ENCODE measurements at regions not wholly inside any gene's neighbourhood (a gene's known extent, or its start where the extent isn't known, plus 50 kb on each side); places are given as distances from the start of the nearest gene placed in this dataset.

DNA sequence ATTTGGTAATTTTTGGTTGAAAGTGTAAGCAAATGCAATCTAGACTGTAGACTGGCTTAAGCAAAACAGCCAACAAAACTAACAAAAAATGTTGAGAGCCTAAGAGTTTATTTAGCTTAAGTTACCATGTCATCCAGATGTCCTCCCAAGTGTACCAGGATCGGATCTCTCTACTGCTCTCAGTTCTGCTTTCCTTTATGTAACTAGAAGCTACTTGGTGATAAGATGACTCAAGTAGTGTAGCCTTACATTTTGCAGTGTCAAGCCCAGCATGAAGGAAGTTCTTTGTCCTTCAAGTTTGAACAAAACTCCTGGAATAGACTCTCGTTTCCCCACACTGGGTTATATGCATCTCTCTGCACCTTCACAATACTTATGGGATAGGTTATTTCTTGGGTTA, 1500.0 kb downstream of the STIM2 start:
- no peak for DNase-seq (ENCODE audit: low read depth)
- no peaks in the 10 kb centered on the region for H3K9me3 ChIP-seq (ENCODE audit: control insufficient read depth, low read length)
- no peak overlapping the region for H3K9ac ChIP-seq (ENCODE audit: low read length)

DNA sequence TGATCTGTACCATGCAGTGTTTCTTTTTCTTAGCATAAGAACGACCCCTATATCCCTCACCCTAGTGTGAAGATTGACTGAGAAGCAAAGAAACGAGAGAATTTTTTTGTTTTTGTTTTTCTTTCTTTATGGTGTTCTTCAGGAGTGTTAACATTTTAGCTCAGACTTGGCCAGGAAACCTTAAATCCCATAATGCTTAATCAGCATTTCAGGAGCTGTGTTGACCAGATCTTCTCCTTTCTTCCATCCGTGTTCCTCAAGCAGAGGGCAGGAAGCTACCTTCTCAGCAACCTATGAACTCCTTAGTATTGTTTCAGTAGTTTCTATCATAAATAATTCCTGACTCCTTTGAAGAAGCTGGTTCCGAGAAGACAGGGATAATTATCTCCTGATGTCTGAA, 1501.5 kb downstream of the STIM2 start:
- Histone ChIP-seq H3K27me3 (replicated peaks; ENCODE audit: control insufficient read depth, insufficient read depth, low read length) (no peaks in the 10 kb centered on the region), H3K36me3 (ENCODE audit: control insufficient read depth, insufficient read depth, low read length, severe bottlenecking) (no peaks in the 10 kb centered on the region), H3K4me1 (ENCODE audit: control insufficient read depth, insufficient read depth, low read length) (peaks cover 12% of the 10 kb centered on the region), H3K4me3 (ENCODE audit: low read length) (no peak overlapping the region), H3K9me3 (ENCODE audit: control insufficient read depth, low read length) (no peaks in the 10 kb centered on the region), H3K9ac (ENCODE audit: low read length) (no peak overlapping the region)
- DNase-seq (ENCODE audit: low read depth): no peak

More for the DNA sequence above, 1500.0 kb downstream of the STIM2 start:
- no peaks in the 10 kb centered on the region for H3K36me3 ChIP-seq (ENCODE audit: control insufficient read depth, insufficient read depth, low read length, severe bottlenecking)
- H3K4me1 ChIP-seq (ENCODE audit: control insufficient read depth, insufficient read depth, low read length): peaks cover 12% of the 10 kb centered on the region
- no peak overlapping the region for H3K4me3 ChIP-seq (ENCODE audit: low read length)
- no peaks in the 10 kb centered on the region for H3K27me3 ChIP-seq (replicated peaks; ENCODE audit: control insufficient read depth, insufficient read depth, low read length)

- H3K4me3 ChIP-seq (ENCODE audit: low read length): no peak overlapping the region
- H3K9ac ChIP-seq (ENCODE audit: low read length): no peak overlapping the region
- H3K36me3 ChIP-seq (ENCODE audit: control insufficient read depth, insufficient read depth, low read length, severe bottlenecking): no peaks in the 10 kb centered on the region
- H3K4me1 ChIP-seq (ENCODE audit: control insufficient read depth, insufficient read depth, low read length): peaks cover 10% of the 10 kb centered on the region
- no peaks in the 10 kb centered on the region for H3K9me3 ChIP-seq (ENCODE audit: control insufficient read depth, low read length)
- H3K27me3 ChIP-seq (replicated peaks; ENCODE audit: control insufficient read depth, insufficient read depth, low read length): no peaks in the 10 kb centered on the region
- peak; percentile 9 for DNase-seq (ENCODE audit: low read depth)
Observed at GRCh38 chr4:28369499-28369898, 1508.9 kb downstream of the STIM2 start.

DNA sequence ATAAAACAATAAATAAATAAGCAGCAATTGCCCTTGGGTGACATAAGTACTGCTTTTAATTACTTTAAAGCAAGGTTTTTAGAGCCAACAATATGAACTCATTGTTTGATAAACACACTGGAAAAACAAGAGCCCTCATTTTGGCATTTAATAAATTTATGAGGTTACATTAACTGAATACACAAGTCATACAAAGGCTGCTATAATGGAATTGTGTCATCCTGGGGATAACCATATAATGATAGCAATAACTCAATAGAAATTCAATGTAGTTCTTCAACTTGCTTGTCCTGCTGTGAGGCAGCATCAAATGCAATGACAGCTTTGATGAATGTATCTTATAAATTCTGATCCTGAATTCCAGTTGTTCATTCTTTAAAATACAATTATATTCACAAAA, 1512.5 kb downstream of the STIM2 start:
- Histone ChIP-seq H3K9ac (ENCODE audit: low read length) (no peak overlapping the region), H3K4me3 (ENCODE audit: low read length) (no peak overlapping the region), H3K36me3 (ENCODE audit: control insufficient read depth, insufficient read depth, low read length, severe bottlenecking) (no peaks in the 10 kb centered on the region), H3K9me3 (ENCODE audit: control insufficient read depth, low read length) (no peaks in the 10 kb centered on the region), H3K27me3 (replicated peaks; ENCODE audit: control insufficient read depth, insufficient read depth, low read length) (no peaks in the 10 kb centered on the region), H3K4me1 (ENCODE audit: control insufficient read depth, insufficient read depth, low read length) (peaks cover 10% of the 10 kb centered on the region)
- DNase-seq (ENCODE audit: low read depth): no peak

GRCh38 chr4:28373601-28374000, 1513.0 kb downstream of the STIM2 start:
- no peaks in the 10 kb centered on the region for H3K36me3 ChIP-seq (ENCODE audit: control insufficient read depth, insufficient read depth, low read length, severe bottlenecking)
- peaks cover 10% of the 10 kb centered on the region for H3K4me1 ChIP-seq (ENCODE audit: control insufficient read depth, insufficient read depth, low read length)
- H3K27me3 ChIP-seq (replicated peaks; ENCODE audit: control insufficient read depth, insufficient read depth, low read length): no peaks in the 10 kb centered on the region
- DNase-seq (ENCODE audit: low read depth): no peak
- H3K4me3 ChIP-seq (ENCODE audit: low read length): no peak overlapping the region
- no peaks in the 10 kb centered on the region for H3K9me3 ChIP-seq (ENCODE audit: control insufficient read depth, low read length)
- H3K9ac ChIP-seq (ENCODE audit: low read length): no peak overlapping the region

GRCh38 chr4:28378109-28378830, 1517.6 kb downstream of the STIM2 start:
- Histone ChIP-seq H3K36me3 (ENCODE audit: control insufficient read depth, insufficient read depth, low read length, severe bottlenecking) (no peaks in the 10 kb centered on the region), H3K4me3 (ENCODE audit: low read length) (no peak overlapping the region)
- no peak for DNase-seq (ENCODE audit: low read depth)

DNA sequence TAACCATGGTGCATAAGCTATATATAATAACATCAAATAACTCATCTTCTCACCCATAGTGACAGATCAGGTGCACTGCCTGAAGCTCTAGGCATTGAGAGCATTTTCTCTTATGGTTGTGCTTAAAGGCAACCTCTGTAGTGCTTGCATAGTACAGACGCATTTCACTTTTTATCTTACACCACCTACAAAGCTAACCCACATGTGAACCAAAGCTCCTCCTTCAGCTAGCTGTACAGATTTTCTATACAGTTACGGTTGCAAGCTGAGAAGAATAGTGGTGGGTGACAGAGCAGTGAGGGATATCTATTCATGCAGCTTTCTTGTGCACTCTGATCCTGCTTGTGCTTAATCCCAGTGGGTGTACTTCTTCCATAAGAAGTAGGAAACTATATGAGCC, 1525.2 kb downstream of the STIM2 start:
- Histone ChIP-seq H3K9ac (ENCODE audit: low read length) (no peak overlapping the region), H3K27me3 (replicated peaks; ENCODE audit: control insufficient read depth, insufficient read depth, low read length) (no peaks in the 10 kb centered on the region), H3K4me3 (ENCODE audit: low read length) (no peak overlapping the region), H3K4me1 (ENCODE audit: control insufficient read depth, insufficient read depth, low read length) (no peaks in the 10 kb centered on the region), H3K36me3 (ENCODE audit: control insufficient read depth, insufficient read depth, low read length, severe bottlenecking) (no peaks in the 10 kb centered on the region), H3K9me3 (ENCODE audit: control insufficient read depth, low read length) (no peaks in the 10 kb centered on the region)
- no peak for DNase-seq (ENCODE audit: low read depth)

More at GRCh38 chr4:28378109-28378830, 1517.6 kb downstream of the STIM2 start:
- Histone ChIP-seq H3K9ac (ENCODE audit: low read length) (no peak overlapping the region), H3K9me3 (ENCODE audit: control insufficient read depth, low read length) (no peaks in the 10 kb centered on the region), H3K4me1 (ENCODE audit: control insufficient read depth, insufficient read depth, low read length) (peaks cover 3% of the 10 kb centered on the region), H3K27me3 (replicated peaks; ENCODE audit: control insufficient read depth, insufficient read depth, low read length) (no peaks in the 10 kb centered on the region)

DNA sequence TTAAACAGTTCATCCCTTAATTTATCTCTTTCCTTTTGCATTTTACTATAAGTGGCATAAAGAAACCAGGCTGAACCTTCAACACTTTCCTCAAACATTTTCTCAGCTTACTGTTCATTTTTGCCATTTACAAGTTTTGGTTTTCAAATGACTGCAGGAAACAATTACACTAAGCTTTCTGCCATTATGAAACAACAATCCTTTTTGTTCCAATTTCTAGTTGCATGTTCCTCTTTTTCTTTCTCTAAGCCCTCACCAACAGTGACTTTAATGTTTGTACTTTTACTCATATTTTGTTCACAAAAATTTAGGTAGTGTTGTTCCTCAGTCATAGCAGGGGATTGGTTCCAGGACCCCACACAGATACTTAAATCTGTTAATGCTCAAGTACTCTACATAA, 1526.1 kb downstream of the STIM2 start:
- H3K4me3 ChIP-seq (ENCODE audit: low read length): no peak overlapping the region
- no peaks in the 10 kb centered on the region for H3K9me3 ChIP-seq (ENCODE audit: control insufficient read depth, low read length)
- no peaks in the 10 kb centered on the region for H3K36me3 ChIP-seq (ENCODE audit: control insufficient read depth, insufficient read depth, low read length, severe bottlenecking)
- H3K4me1 ChIP-seq (ENCODE audit: control insufficient read depth, insufficient read depth, low read length): no peaks in the 10 kb centered on the region
- no peak for DNase-seq (ENCODE audit: low read depth)
- no peaks in the 10 kb centered on the region for H3K27me3 ChIP-seq (replicated peaks; ENCODE audit: control insufficient read depth, insufficient read depth, low read length)
- no peak overlapping the region for H3K9ac ChIP-seq (ENCODE audit: low read length)

- H3K9me3 ChIP-seq (ENCODE audit: control insufficient read depth, low read length): no peaks in the 10 kb centered on the region
- H3K36me3 ChIP-seq (ENCODE audit: control insufficient read depth, insufficient read depth, low read length, severe bottlenecking): no peaks in the 10 kb centered on the region
- no peaks in the 10 kb centered on the region for H3K4me1 ChIP-seq (ENCODE audit: control insufficient read depth, insufficient read depth, low read length)
- no peak overlapping the region for H3K4me3 ChIP-seq (ENCODE audit: low read length)
- H3K9ac ChIP-seq (ENCODE audit: low read length): no peak overlapping the region
- peak; percentile 13 for DNase-seq (ENCODE audit: low read depth)
- no peaks in the 10 kb centered on the region for H3K27me3 ChIP-seq (replicated peaks; ENCODE audit: control insufficient read depth, insufficient read depth, low read length)
Observed at GRCh38 chr4:28388471-28388870, 1527.8 kb downstream of the STIM2 start.

- no peak for DNase-seq (ENCODE audit: low read depth)
- H3K27me3 ChIP-seq (replicated peaks; ENCODE audit: control insufficient read depth, insufficient read depth, low read length): no peaks in the 10 kb centered on the region
Observed at GRCh38 chr4:28391877-28392276, 1531.2 kb downstream of the STIM2 start.

DNA sequence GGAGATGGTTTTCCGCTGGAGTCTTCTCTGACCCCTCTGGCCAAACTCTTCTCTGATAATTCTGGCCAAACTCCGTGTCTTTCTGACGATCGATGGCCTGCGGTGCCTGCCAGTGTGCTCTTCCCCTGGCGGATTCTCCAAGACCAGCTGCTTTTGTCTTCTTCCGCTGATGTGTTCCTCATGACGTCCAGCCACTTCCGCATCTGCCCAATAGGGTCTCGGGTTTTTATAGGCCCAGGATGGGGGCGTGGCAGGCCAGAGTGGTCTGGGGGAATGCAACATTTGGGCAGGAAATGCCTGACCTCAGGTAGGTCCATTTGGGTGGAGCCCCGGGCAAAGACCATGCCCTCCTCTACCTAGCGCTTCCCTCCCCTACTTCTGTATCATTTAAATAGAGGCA, 1542.1 kb downstream of the STIM2 start:
- Histone ChIP-seq H3K4me1 (ENCODE audit: control insufficient read depth, insufficient read depth, low read length) (no peaks in the 10 kb centered on the region), H3K9me3 (ENCODE audit: control insufficient read depth, low read length) (no peaks in the 10 kb centered on the region), H3K4me3 (ENCODE audit: low read length) (no peak overlapping the region), H3K9ac (ENCODE audit: low read length) (no peak overlapping the region), H3K27me3 (replicated peaks; ENCODE audit: control insufficient read depth, insufficient read depth, low read length) (no peaks in the 10 kb centered on the region), H3K36me3 (ENCODE audit: control insufficient read depth, insufficient read depth, low read length, severe bottlenecking) (no peaks in the 10 kb centered on the region)
- no peak for DNase-seq (ENCODE audit: low read depth)

More at GRCh38 chr4:28391877-28392276, 1531.2 kb downstream of the STIM2 start:
- no peaks in the 10 kb centered on the region for H3K9me3 ChIP-seq (ENCODE audit: control insufficient read depth, low read length)
- H3K4me1 ChIP-seq (ENCODE audit: control insufficient read depth, insufficient read depth, low read length): no peaks in the 10 kb centered on the region
- no peak overlapping the region for H3K9ac ChIP-seq (ENCODE audit: low read length)
- H3K4me3 ChIP-seq (ENCODE audit: low read length): no peak overlapping the region
- no peaks in the 10 kb centered on the region for H3K36me3 ChIP-seq (ENCODE audit: control insufficient read depth, insufficient read depth, low read length, severe bottlenecking)

DNA sequence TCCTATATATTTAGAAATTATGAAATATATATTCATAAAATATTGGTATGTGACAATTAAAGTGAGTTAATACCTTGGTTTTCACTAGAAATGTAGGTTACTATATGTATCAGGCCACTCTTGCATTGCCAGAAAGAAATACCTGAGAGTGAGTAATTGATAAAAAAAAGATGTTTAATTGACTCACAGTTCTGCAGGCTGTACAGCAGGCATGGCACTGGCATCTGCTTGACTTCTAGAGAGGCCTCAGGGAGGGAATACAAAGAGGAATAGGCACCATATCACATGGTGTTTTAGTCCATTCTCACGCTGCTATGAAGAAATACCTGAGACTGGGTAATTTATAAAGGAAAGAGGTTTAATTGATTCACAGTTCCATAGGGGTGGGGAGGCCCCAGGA, 1560.6 kb downstream of the STIM2 start:
- no peak for DNase-seq (ENCODE audit: low read depth)
- Histone ChIP-seq H3K4me1 (ENCODE audit: control insufficient read depth, insufficient read depth, low read length) (no peaks in the 10 kb centered on the region), H3K9me3 (ENCODE audit: control insufficient read depth, low read length) (no peaks in the 10 kb centered on the region), H3K36me3 (ENCODE audit: control insufficient read depth, insufficient read depth, low read length, severe bottlenecking) (no peaks in the 10 kb centered on the region), H3K4me3 (ENCODE audit: low read length) (no peak overlapping the region), H3K27me3 (replicated peaks; ENCODE audit: control insufficient read depth, insufficient read depth, low read length) (no peaks in the 10 kb centered on the region), H3K9ac (ENCODE audit: low read length) (no peak overlapping the region)

Measured in adipocyte (in vitro differentiated cells).